H1 (cell line): ENCODE measurements at regions not wholly inside any gene's neighbourhood (a gene's known extent, or its start where the extent isn't known, plus 50 kb on each side); places are given as distances from the start of the nearest gene placed in this dataset.

Experiments used
- BACH1 ChIP-seq: IDR thresholded peaks from 2 replicates; pipeline ENCODE4 v1.6.1; 2012; ENCODE audit warnings: low read length, improper control_type of control experiment
- EZH2 ChIP-seq: fragments of 200-600 bp; sonication (generic); IDR thresholded peaks from 2 replicates; pipeline ENCODE4 v1.7.1; 2012; ENCODE audit warnings: low read depth, mild to moderate bottlenecking, moderate library complexity, low read length, inconsistent platforms; ENCODE audit not compliant: severe bottlenecking
- FOSL1 ChIP-seq: IDR thresholded peaks from 2 replicates; pipeline ENCODE4 v1.6.1; 2011; ENCODE audit warnings: mild to moderate bottlenecking, low read depth, low read length, moderate library complexity; ENCODE audit not compliant: insufficient read depth
- JUN ChIP-seq: IDR thresholded peaks from 2 replicates; pipeline ENCODE4 v1.6.1; 2011; ENCODE audit warnings: low read depth, mild to moderate bottlenecking, improper control_type of control experiment, low read length
- NRF1 ChIP-seq: IDR thresholded peaks from 2 replicates; pipeline ENCODE4 v1.6.1; 2011; ENCODE audit warnings: mild to moderate bottlenecking, low read depth, low read length, improper control_type of control experiment
- SIN3A ChIP-seq, 2 experiments: IDR thresholded peaks in 1 of 2; conservative IDR thresholded peaks in 1 of 2; 2 replicates each; pipeline ENCODE4 v1.6.1; 2011 to 2012; ENCODE audit warnings: low read length in 2 of 2, improper control_type of control experiment in 1 of 2, low read depth in 1 of 2, mild to moderate bottlenecking in 1 of 2
- ZNF274 ChIP-seq: IDR thresholded peaks from 2 replicates; pipeline ENCODE4 v1.7.0; 2012; ENCODE audit warnings: low read length, borderline replicate concordance; ENCODE audit errors: extremely low read depth

DNA sequence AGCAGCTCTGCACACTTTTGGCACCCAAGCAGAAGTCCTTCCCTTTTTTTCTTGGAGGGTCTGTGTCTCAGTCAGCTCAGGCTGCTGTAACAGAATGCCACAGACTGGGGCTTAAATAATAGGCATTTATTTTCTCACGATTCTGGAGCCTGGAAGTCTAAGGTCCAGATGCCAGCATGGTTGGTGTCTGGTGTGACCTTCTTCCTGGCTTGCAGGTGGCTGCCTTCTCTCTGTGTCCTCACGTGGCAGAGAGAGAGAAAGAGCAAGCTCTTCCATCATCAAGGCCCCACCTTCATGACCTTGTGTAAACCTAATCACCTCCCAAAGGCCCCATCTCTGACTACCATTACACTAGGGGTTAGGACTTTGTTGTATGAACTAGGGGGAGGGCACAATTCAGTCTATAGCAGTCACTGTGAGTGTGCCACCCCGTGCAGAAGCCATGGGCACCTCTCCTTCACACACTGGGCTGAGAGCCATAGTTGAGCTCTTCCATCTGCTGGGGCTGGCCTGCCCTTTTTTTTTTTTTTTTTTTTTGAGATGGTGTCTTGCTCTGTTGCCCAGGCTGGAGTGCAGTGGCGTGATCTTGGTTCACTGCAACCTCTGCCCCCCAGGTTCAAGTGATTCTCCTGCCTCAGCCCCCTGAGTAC, 80.3 kb downstream of the OAT start:
- no peak for TF ChIP-seq FOSL1
- no peak for TF ChIP-seq JUN
- no peak for TF ChIP-seq BACH1
- no peak for TF ChIP-seq NRF1
- no peak for TF ChIP-seq EZH2
- no peak for TF ChIP-seq ZNF274
- no peak for TF ChIP-seq SIN3A (conservative IDR thresholded peaks at IDR 0.05 in 1 of 2, IDR thresholded peaks at IDR 0.05 in 1 of 2; ENCODE audit: low read depth in 1 of 2, low read length in 2 of 2)
